GM13977 (cell line): ENCODE measurements at regions not wholly inside any gene's neighbourhood (a gene's known extent, or its start where the extent isn't known, plus 50 kb on each side); places are given as distances from the start of the nearest gene placed in this dataset.

Experiments
- DNase-seq: peaks from one replicate; pipeline ENCODE4 v3.0.0; 2012; ENCODE audit warnings: low spot score
- in situ Hi-C: fragments of 300-500 bp; cut with MboI; formaldehyde crosslinking; loops from one replicate; pipeline ENCODE4 v1.12.0; 2022; ENCODE audit warnings: low sequenced_read_pairs, low pct_unique_long_range_greater_than_20kb, mixed read lengths, inconsistent platforms; ENCODE audit not compliant: unreplicated experiment
- TF ChIP-seq, protein P1 (sequence below): IDR thresholded peaks from 2 replicates; pipeline ENCODE4 v1.5.1; 2012; ENCODE audit warnings: mild to moderate bottlenecking, control low read depth; ENCODE audit not compliant: insufficient read depth; ENCODE audit errors: extremely low read depth, missing control alignments

DNA sequence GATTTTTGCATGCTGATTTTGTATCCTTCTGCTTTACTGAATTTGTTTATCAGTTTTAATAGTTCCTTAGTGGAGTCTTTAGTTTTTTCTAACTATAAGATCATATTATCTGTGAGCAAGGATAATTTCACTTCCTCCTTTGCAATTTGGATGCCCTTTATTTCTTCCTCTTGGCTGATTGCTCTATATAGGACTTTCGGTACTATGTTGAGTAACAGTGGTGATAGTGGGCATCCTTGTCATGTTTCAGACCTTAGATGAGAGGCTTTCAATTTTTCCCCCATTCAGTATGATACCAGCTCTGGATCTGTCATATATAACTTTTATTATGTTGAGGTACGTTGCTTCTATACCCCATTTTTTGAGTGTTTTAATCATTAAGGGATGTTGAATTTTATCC is 224.5 kb upstream of the CNTNAP4 start:
- no peak for DNase-seq
- in situ Hi-C loops, result no loop called here
- TF ChIP-seq, protein P1, sequence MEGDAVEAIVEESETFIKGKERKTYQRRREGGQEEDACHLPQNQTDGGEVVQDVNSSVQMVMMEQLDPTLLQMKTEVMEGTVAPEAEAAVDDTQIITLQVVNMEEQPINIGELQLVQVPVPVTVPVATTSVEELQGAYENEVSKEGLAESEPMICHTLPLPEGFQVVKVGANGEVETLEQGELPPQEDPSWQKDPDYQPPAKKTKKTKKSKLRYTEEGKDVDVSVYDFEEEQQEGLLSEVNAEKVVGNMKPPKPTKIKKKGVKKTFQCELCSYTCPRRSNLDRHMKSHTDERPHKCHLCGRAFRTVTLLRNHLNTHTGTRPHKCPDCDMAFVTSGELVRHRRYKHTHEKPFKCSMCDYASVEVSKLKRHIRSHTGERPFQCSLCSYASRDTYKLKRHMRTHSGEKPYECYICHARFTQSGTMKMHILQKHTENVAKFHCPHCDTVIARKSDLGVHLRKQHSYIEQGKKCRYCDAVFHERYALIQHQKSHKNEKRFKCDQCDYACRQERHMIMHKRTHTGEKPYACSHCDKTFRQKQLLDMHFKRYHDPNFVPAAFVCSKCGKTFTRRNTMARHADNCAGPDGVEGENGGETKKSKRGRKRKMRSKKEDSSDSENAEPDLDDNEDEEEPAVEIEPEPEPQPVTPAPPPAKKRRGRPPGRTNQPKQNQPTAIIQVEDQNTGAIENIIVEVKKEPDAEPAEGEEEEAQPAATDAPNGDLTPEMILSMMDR, result no peak

DNA sequence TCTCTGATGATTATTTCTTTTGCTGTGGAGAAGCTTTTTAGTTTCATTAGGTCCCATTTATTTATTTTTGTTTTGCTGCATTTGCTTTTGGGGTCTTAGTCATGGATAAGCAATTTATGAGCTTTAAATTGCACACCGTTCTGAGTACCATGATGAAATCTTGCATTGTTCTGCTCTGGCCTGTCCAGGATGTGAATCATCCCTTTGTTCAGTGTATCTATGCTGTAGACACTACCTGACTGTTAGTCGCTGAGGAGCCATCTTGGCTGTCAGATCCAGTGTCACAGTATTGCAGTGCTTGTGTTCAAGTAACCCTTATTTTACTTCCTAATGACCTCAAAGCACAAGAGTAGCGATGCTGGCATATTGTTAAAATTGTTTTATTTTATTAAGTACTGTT is 218.0 kb upstream of the CNTNAP4 start:
- in situ Hi-C loops, result no loop called here
- TF ChIP-seq, protein P1, result no peak
- DNase-seq, result no peak

DNA sequence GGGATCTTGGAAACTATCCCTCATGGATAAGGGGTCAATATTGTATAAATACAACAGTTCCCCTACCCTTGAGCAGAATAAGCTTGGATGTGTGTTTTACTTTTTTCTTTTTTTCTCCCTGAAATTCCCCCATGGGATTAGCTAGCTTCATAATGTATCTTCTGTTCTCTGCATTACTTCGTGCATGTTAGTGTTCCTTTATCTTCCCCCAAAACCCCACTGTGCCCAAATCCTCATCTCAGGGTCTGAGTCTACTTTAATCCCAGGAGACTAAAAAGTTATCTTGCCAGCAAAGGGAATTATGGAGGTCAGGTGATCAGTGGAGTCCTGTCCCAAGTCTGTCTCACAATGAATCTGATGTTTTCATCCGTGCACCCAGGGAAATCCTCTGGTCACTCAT is 217.5 kb upstream of the CNTNAP4 start:
- TF ChIP-seq, protein P1, result no peak
- DNase-seq, result no peak
- in situ Hi-C loops, result no loop called here

DNA sequence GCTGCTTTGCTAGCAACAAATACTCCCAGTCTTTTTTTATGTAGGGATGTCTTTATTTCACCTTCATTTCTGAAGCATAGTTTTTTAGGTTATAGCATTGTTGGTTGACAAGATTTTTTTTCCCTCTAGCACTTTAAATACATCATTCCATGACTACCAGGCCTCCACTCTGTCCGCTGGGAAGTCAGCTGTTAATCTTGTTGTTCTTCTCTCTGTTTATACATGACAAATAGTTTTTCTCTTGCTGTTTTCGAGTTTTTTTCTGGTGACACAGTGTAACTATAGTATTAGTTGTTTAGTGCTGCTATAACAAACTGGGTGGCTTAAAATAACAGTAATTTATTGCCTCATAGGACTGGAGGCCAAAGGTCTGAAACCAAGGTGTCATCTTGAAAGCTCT is 205.5 kb upstream of the CNTNAP4 start:
- DNase-seq, result no peak
- in situ Hi-C loops, result no loop called here
- TF ChIP-seq, protein P1, result no peak

DNA sequence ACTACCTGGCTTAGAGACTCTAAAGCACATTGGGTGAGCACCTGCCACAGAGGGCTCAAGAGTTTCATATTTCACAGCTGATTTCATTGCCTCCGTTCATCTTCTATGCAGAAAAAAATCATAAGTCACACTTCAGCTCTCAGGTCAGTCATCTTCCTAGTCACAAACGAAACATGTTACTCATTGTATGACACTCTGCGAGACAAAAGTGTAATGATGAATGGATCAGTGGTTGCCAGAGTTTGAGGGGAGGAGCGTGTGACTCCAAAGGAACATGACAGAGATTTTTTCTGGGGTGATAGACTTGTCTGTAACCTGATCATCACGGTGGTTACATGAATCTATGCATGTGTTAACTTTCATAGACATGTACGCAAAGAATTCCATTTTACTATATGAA is 195.2 kb upstream of the CNTNAP4 start:
- TF ChIP-seq, protein P1, result no peak
- no peak for DNase-seq
- in situ Hi-C loops, result no loop called here

DNA sequence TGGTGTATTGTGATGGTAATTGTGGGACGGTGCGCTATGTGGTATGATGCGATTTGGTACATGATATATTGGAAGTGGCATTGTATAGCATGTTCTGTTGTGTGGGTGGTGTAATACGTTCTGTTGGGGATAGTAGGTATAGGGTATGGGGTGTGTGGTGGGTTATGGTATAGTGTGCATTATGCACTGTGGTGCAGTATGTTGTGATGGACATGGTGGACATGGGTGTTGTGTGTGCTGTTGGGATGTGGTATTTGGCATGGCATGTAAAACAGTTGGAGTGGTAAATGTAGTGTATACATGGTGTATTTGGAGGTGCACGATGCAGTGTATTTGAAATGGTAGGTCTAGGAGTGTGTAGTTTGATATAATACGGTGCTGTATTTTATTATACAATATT is 170.6 kb upstream of the CNTNAP4 start:
- in situ Hi-C loops, result no loop called here
- no peak for DNase-seq
- TF ChIP-seq, protein P1, result no peak

DNA sequence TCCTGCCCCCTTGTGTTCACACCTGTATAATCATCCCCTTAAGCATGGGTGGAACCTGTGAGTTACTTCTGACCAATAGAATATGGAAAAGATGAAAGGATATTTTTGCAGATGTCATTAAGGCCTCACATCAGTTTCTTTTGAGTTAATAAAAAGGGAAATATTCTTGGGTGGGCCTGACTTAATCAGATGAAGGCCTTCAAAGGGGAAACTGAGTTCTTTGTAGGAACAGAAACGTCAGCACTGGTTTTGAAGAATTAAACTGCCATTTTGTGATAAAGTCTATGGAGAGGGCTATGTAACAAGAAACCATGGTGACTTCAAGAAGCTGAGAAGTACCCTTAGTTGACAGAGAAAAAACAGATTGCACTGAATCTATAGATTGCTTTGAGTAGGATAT is 168.7 kb upstream of the CNTNAP4 start:
- TF ChIP-seq, protein P1, result no peak
- in situ Hi-C loops, result no loop called here
- no peak for DNase-seq
